Neural progenitor cell (in vitro differentiated cells): ENCODE measurements at regions not wholly inside any gene's neighbourhood (a gene's known extent, or its start where the extent isn't known, plus 50 kb on each side); places are given as distances from the start of the nearest gene placed in this dataset.

Experiments
- DNase-seq: peaks from one replicate; pipeline ENCODE4 v3.0.0-alpha.2; 2016; ENCODE audit warnings: low spot score
- H2AFZ ChIP-seq: fragments of 200-600 bp; sonication (generic); replicated peaks from 2 replicates; pipeline ENCODE4 v1.6.1; 2016; ENCODE audit warnings: antibody characterized with exemption
- H3F3A ChIP-seq: fragments of 200-600 bp; sonication (generic); 2 replicates; pipeline ENCODE4 v1.6.1; 2016; ENCODE audit warnings: antibody characterized with exemption, low read depth
- H3K27ac ChIP-seq: fragments of 200-600 bp; sonication (generic); 2 replicates; pipeline ENCODE4 v1.5.1; 2016; ENCODE audit warnings: mild to moderate bottlenecking
- H3K27me3 ChIP-seq: fragments of 200-600 bp; sonication (generic); 2 replicates; pipeline ENCODE4 v1.6.1; 2016; ENCODE audit warnings: mild to moderate bottlenecking, moderate library complexity
- H3K36me3 ChIP-seq: fragments of 200-600 bp; sonication (generic); 2 replicates; pipeline ENCODE4 v1.5.1; 2016
- H3K4me1 ChIP-seq: fragments of 200-600 bp; sonication (generic); 2 replicates; pipeline ENCODE4 v1.6.1; 2016; ENCODE audit warnings: mixed run types
- H3K4me2 ChIP-seq: fragments of 200-600 bp; sonication (generic); 2 replicates; pipeline ENCODE4 v1.6.1; 2016
- H3K4me3 ChIP-seq: fragments of 200-600 bp; sonication (generic); 2 replicates; pipeline ENCODE4 v1.5.1; 2016
- H3K79me2 ChIP-seq: fragments of 200-600 bp; sonication (generic); 2 replicates; pipeline ENCODE4 v1.6.1; 2016; ENCODE audit warnings: low read depth
- H3K9ac ChIP-seq: fragments of 200-600 bp; sonication (generic); 2 replicates; pipeline ENCODE4 v1.6.1; 2016
- H3K9me3 ChIP-seq: fragments of 200-600 bp; sonication (generic); 2 replicates; pipeline ENCODE4 v1.5.1; 2016; ENCODE audit warnings: low read depth
- H4K20me1 ChIP-seq: fragments of 200-600 bp; sonication (generic); 2 replicates; pipeline ENCODE4 v1.6.1; 2016; ENCODE audit warnings: low read depth
- H3K27ac Mint-ChIP-seq: 3 replicates; pipeline ENCODE4 v1.8.0; 2021; ENCODE audit warnings: mixed read lengths
- H3K27me3 Mint-ChIP-seq: 2 replicates; pipeline ENCODE4 v1.8.0; 2022; ENCODE audit warnings: low read depth, mild to moderate bottlenecking, inconsistent platforms, moderate library complexity, mixed read lengths; ENCODE audit not compliant: insufficient read depth
- H3K36me3 Mint-ChIP-seq: 3 replicates; pipeline ENCODE4 v1.8.0; 2021; ENCODE audit warnings: mixed read lengths
- H3K4me1 Mint-ChIP-seq: 3 replicates; pipeline ENCODE4 v1.8.0; 2021; ENCODE audit warnings: mixed read lengths
- H3K4me3 Mint-ChIP-seq: 3 replicates; pipeline ENCODE4 v1.8.0; 2021; ENCODE audit warnings: mild to moderate bottlenecking, moderate library complexity, mixed read lengths
- H3K9me3 Mint-ChIP-seq: 3 replicates; pipeline ENCODE4 v1.8.0; 2020; ENCODE audit warnings: mixed read lengths
- EZH2 ChIP-seq: fragments of 200-600 bp; sonication (generic); IDR thresholded peaks from 2 replicates; pipeline ENCODE4 v1.6.1; 2017; ENCODE audit warnings: antibody characterized with exemption, mild to moderate bottlenecking, moderate library complexity
- EZH2phosphoT487 ChIP-seq: fragments of 200-600 bp; sonication (generic); IDR thresholded peaks from 2 replicates; pipeline ENCODE4 v1.6.1; 2017; ENCODE audit warnings: antibody characterized with exemption
- TF ChIP-seq, protein P1 (sequence below): fragments of 200-600 bp; sonication (generic); IDR thresholded peaks from 2 replicates; pipeline ENCODE4 v1.5.1; 2017; ENCODE audit warnings: antibody characterized with exemption, mild to moderate bottlenecking

DNA sequence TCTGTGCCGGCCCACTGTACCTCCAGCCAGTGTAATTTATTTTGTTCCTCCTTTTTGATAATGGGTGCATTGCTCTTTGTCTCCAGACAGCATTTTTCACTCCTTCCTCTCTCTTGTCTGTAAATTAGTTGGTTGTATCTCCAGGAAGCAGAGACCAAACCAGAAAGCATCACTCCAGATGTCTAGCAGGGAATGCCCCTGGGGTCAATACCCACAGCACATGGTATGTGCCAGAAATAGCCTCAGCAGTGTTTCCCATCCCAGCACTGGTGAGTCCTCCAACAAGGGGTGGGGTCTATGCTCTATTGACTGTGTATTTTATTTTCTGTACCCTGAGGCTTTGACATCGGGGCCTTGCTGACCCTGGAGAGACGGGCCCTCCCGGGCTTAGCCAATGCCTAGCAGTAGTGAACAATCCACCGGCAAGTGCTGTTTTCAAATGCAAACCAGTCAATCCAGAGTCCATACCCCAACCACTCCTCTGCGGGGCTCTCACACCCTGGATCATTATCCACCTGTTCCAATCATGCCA lies 50.2 kb upstream of the FZD10 start:
- Histone ChIP-seq H2AFZ (no peak overlapping the region), H3K79me2 (no peaks in the 10 kb centered on the region), H3K36me3 (no peaks in the 10 kb centered on the region), H3F3A (no peaks in the 10 kb centered on the region), H3K27ac (no peak overlapping the region), H3K9ac (no peak overlapping the region), H3K27me3 (peaks cover 36% of the 10 kb centered on the region), H3K4me2 (no peak overlapping the region), H3K9me3 (no peaks in the 10 kb centered on the region), H4K20me1 (no peaks in the 10 kb centered on the region), H3K4me1 (peaks cover 4% of the 10 kb centered on the region), H3K4me3 (no peak overlapping the region)
- H3K27ac Mint-ChIP-seq, result no peak overlapping the region
- no peaks in the 10 kb centered on the region for H3K36me3 Mint-ChIP-seq
- H3K9me3 Mint-ChIP-seq, result peaks cover 10% of the 10 kb centered on the region
- H3K27me3 Mint-ChIP-seq, result peaks cover 9% of the 10 kb centered on the region
- H3K4me1 Mint-ChIP-seq, result peaks cover 41% of the 10 kb centered on the region
- DNase-seq, result no peak
- peak overlapping the region; percentile 20 for H3K4me3 Mint-ChIP-seq
- no peak for TF ChIP-seq EZH2phosphoT487
- TF ChIP-seq, protein P1, sequence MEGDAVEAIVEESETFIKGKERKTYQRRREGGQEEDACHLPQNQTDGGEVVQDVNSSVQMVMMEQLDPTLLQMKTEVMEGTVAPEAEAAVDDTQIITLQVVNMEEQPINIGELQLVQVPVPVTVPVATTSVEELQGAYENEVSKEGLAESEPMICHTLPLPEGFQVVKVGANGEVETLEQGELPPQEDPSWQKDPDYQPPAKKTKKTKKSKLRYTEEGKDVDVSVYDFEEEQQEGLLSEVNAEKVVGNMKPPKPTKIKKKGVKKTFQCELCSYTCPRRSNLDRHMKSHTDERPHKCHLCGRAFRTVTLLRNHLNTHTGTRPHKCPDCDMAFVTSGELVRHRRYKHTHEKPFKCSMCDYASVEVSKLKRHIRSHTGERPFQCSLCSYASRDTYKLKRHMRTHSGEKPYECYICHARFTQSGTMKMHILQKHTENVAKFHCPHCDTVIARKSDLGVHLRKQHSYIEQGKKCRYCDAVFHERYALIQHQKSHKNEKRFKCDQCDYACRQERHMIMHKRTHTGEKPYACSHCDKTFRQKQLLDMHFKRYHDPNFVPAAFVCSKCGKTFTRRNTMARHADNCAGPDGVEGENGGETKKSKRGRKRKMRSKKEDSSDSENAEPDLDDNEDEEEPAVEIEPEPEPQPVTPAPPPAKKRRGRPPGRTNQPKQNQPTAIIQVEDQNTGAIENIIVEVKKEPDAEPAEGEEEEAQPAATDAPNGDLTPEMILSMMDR, result no peak
- no peak for TF ChIP-seq EZH2
